Stimulated activated CD4-positive, alpha-beta T cell treated with anti-CD3 and anti-CD28 coated beads, Interleukin-1b, Interleukin-23, amount 100 ng/mL, for 4 hours (primary cell): ENCODE measurements at regions not wholly inside any gene's neighbourhood (a gene's known extent, or its start where the extent isn't known, plus 50 kb on each side); places are given as distances from the start of the nearest gene placed in this dataset.

Experiments
- DNase-seq, 2 donors: peaks; one replicate each; pipeline ENCODE4 v3.0.0-alpha.2; 2020; ENCODE audit warnings: low read depth in 2 of 2

DNA sequence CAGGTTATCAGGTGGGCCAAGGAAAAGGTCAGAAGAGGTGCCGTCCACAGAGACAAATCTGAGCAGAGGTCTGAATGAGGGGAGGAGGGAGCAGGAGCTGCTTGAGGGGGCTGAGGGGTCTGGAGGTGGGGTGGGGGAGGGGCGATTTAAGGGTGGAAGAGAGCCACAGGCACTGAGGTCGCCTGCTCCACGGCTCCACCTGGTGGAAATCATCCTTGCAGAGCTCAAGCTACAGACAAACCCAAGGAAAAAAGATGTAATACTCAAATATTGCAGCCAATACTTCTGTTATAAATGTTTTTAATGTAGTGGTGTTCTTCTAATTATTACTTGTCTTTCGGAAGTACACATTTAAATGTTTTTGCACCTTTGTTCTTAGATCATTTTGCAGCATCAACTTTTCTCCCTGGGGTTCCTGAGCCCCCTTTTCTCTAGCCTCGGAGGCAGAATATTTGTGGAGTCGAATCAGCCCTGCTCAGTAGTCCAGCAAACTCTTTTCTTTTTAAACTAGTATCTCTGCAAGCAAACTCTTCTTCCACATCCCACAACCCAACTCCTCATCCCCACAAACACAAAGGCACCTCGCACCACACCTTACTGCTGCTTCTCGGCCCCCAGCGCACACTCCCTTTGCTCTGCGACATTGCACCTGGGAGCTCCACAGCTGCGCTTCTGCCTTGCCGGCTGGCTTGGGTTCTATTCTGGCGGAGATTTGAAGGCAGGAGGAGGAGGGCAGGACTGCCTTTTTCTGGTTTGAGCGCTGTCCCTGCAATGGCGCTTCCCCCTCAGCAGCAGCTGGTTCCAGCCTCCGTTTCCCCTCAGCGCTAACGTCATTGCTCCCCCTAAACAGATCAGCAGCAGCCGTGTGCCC, 51.0 kb upstream of the TFAP2A start:
- DNase-seq: peak in 1 of 2 donors; percentile 2
